Fibroblast of lung (primary cell): ENCODE measurements at regions not wholly inside any gene's neighbourhood (a gene's known extent, or its start where the extent isn't known, plus 50 kb on each side); places are given as distances from the start of the nearest gene placed in this dataset.

Source experiments
- DNase-seq, 2 donors: peaks; one replicate each; pipeline versions ENCODE4 v3.0.0 to v3.0.0-alpha.2; 2010; ENCODE audit warnings: low read depth in 2 of 2
- H2AFZ ChIP-seq: 2 replicates; pipeline ENCODE4 v1.5.1; 2012; ENCODE audit warnings: low read length, control low read depth, inconsistent platforms
- H3K27ac ChIP-seq: 2 replicates; pipeline ENCODE4 v1.5.1; 2011; ENCODE audit warnings: low read length, control low read depth; ENCODE audit not compliant: insufficient read depth
- H3K27me3 ChIP-seq: 2 replicates; pipeline ENCODE4 v1.5.1; 2011; ENCODE audit warnings: mild to moderate bottlenecking, low read length; ENCODE audit not compliant: control insufficient read depth, insufficient read depth
- H3K36me3 ChIP-seq: 2 replicates; pipeline ENCODE4 v1.5.1; 2011; ENCODE audit warnings: low read length; ENCODE audit not compliant: control insufficient read depth, insufficient read depth
- H3K4me1 ChIP-seq: 2 replicates; pipeline ENCODE4 v1.5.1; 2011; ENCODE audit warnings: low read length; ENCODE audit not compliant: control insufficient read depth, insufficient read depth; ENCODE audit errors: extremely low read depth
- H3K4me2 ChIP-seq: 2 replicates; pipeline ENCODE4 v1.5.1; 2011; ENCODE audit warnings: low read length, control low read depth; ENCODE audit not compliant: insufficient read depth; ENCODE audit errors: extremely low read depth
- H3K4me3 ChIP-seq, 4 experiments: fragments of 200-600 bp in 1 of 4; sonication (generic) in 1 of 4; replicated peaks in 1 of 4; 2 replicates each; pipeline ENCODE4 v1.5.1; 2011 to 2016; ENCODE audit warnings: low read length in 4 of 4, low read depth in 3 of 4, mild to moderate bottlenecking in 3 of 4, control low read depth in 2 of 4, inconsistent platforms in 1 of 4, mixed read lengths in 1 of 4; ENCODE audit not compliant: insufficient read depth in 1 of 4; ENCODE audit errors: control extremely low read depth in 1 of 4
- H3K79me2 ChIP-seq: 2 replicates; pipeline ENCODE4 v1.5.1; 2012; ENCODE audit warnings: mild to moderate bottlenecking, low read length, inconsistent platforms; ENCODE audit not compliant: control insufficient read depth, insufficient read depth
- H3K9ac ChIP-seq: 2 replicates; pipeline ENCODE4 v1.5.1; 2011; ENCODE audit warnings: mild to moderate bottlenecking, low read length, control low read depth; ENCODE audit not compliant: insufficient read depth
- H3K9me3 ChIP-seq: 2 replicates; pipeline ENCODE4 v1.5.1; 2012; ENCODE audit warnings: low read depth, low read length; ENCODE audit not compliant: control insufficient read depth, insufficient read depth
- H4K20me1 ChIP-seq: 2 replicates; pipeline ENCODE4 v1.5.1; 2011; ENCODE audit warnings: low read length; ENCODE audit not compliant: control insufficient read depth, insufficient read depth; ENCODE audit errors: extremely low read depth
- EZH2 ChIP-seq: IDR thresholded peaks from 2 replicates; pipeline ENCODE4 v1.5.1; 2012; ENCODE audit warnings: low read length, control low read depth, mild to moderate bottlenecking; ENCODE audit errors: missing control alignments
- TF ChIP-seq, protein P1 (sequence below), 2 donors: IDR thresholded peaks in 1 of 2; conservative IDR thresholded peaks in 1 of 2; 1 replicate in 1 of 2; 2 replicates in 1 of 2; pipeline ENCODE4 v1.5.1; 2011 to 2012; ENCODE audit warnings: low read length in 2 of 2, control low read depth in 1 of 2, inconsistent platforms in 1 of 2, low read depth in 1 of 2, mild to moderate bottlenecking in 1 of 2

DNA sequence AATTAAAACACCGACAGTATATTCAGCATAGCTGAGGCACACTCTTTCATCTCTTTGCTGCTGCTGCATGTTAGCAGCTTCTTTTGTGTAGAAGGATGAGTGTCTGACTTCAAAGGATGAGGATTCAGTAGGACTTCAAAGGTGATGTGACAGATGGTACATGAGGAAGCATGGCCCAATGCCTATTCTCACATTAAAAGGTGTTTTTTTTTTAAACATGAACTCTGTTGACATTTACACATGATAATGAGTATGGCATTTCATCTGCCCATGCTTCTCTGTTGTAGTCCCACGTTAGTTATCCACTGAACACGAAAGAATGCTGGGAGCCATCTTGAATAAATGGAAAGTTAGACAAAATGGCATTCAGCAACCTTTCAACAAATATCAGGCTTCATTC is 1950.8 kb upstream of the PIK3C3 start:
- no peak for TF ChIP-seq EZH2
- TF ChIP-seq, protein P1, sequence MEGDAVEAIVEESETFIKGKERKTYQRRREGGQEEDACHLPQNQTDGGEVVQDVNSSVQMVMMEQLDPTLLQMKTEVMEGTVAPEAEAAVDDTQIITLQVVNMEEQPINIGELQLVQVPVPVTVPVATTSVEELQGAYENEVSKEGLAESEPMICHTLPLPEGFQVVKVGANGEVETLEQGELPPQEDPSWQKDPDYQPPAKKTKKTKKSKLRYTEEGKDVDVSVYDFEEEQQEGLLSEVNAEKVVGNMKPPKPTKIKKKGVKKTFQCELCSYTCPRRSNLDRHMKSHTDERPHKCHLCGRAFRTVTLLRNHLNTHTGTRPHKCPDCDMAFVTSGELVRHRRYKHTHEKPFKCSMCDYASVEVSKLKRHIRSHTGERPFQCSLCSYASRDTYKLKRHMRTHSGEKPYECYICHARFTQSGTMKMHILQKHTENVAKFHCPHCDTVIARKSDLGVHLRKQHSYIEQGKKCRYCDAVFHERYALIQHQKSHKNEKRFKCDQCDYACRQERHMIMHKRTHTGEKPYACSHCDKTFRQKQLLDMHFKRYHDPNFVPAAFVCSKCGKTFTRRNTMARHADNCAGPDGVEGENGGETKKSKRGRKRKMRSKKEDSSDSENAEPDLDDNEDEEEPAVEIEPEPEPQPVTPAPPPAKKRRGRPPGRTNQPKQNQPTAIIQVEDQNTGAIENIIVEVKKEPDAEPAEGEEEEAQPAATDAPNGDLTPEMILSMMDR (conservative IDR thresholded peaks at IDR 0.05 in 1 of 2, IDR thresholded peaks at IDR 0.05 in 1 of 2; ENCODE audit: low read depth in 1 of 2, low read length in 2 of 2), result no peak
- Histone ChIP-seq H3K4me3 (no peak overlapping the region), H3K4me1 (no peaks in the 10 kb centered on the region), H2AFZ (no peak overlapping the region), H3K9ac (no peak overlapping the region), H4K20me1 (no peaks in the 10 kb centered on the region), H3K9me3 (no peaks in the 10 kb centered on the region), H3K27me3 (no peaks in the 10 kb centered on the region), H3K79me2 (no peaks in the 10 kb centered on the region), H3K27ac (no peak overlapping the region), H3K36me3 (no peaks in the 10 kb centered on the region), H3K4me2 (no peak overlapping the region)
- DNase-seq, result no peak

DNA sequence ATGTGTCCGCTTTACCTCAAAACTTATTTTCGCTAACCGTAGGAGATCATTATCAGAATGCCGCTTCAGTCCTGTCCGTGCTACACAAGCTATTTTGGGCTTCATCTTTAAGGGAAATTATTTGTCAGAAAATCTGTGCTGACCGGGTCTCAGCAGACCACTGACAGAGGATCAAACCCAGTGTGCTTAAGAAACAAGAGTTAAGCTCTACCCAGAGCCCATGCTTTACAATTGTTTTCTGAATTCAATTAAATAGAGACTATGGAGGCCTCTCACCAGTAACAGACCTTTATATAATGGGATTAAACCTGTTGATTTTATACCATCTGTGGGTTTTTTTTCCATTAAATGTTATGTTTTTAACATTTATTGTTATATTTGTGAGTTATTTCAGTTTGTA is 1956.7 kb upstream of the PIK3C3 start:
- H2AFZ ChIP-seq, result no peak overlapping the region

DNA sequence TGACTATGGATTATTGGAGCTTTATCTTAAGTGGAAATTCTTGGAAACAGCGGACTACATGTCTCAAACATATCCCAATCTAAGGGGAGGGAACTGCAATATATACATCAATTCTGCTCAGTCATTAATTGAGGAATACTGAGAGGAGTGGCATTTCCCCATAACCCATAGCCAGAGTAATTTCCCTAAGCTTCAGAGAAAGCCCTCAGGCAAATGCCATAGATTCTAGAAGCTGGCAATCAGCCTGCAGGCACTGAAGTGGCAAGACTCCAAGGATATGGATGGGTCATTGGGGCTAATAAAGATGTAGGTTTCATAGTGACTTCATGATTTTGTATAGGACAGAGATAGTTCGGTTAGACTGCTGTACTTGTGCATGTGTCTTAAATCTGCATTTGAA is 1960.5 kb upstream of the PIK3C3 start:
- no peak overlapping the region for H3K4me3 ChIP-seq
- H3K27ac ChIP-seq, result no peak overlapping the region
- TF ChIP-seq, protein P1 (conservative IDR thresholded peaks at IDR 0.05 in 1 of 2, IDR thresholded peaks at IDR 0.05 in 1 of 2; ENCODE audit: low read depth in 1 of 2, low read length in 2 of 2), result no peak
- TF ChIP-seq EZH2, result no peak
- H3K79me2 ChIP-seq, result no peaks in the 10 kb centered on the region
- H4K20me1 ChIP-seq, result no peaks in the 10 kb centered on the region
- no peaks in the 10 kb centered on the region for H3K27me3 ChIP-seq
- H3K4me2 ChIP-seq, result no peak overlapping the region
- H3K36me3 ChIP-seq, result no peaks in the 10 kb centered on the region
- H3K9me3 ChIP-seq, result no peaks in the 10 kb centered on the region
- no peak overlapping the region for H3K9ac ChIP-seq
- H2AFZ ChIP-seq, result no peak overlapping the region
- DNase-seq, result no peak
- H3K4me1 ChIP-seq, result no peaks in the 10 kb centered on the region

More for the DNA sequence above, 1956.7 kb upstream of the PIK3C3 start:
- H3K27ac ChIP-seq, result no peak overlapping the region
- no peaks in the 10 kb centered on the region for H3K9me3 ChIP-seq
- H4K20me1 ChIP-seq, result no peaks in the 10 kb centered on the region
- H3K79me2 ChIP-seq, result no peaks in the 10 kb centered on the region
- H3K36me3 ChIP-seq, result no peaks in the 10 kb centered on the region
- no peak for DNase-seq
- no peak overlapping the region for H3K9ac ChIP-seq
- H3K4me3 ChIP-seq, result no peak overlapping the region
- TF ChIP-seq EZH2, result no peak
- TF ChIP-seq, protein P1 (conservative IDR thresholded peaks at IDR 0.05 in 1 of 2, IDR thresholded peaks at IDR 0.05 in 1 of 2; ENCODE audit: low read depth in 1 of 2, low read length in 2 of 2), result no peak
- no peak overlapping the region for H3K4me2 ChIP-seq
- no peaks in the 10 kb centered on the region for H3K27me3 ChIP-seq
- H3K4me1 ChIP-seq, result no peaks in the 10 kb centered on the region
